ENCODE measurements at regions not wholly inside any gene's neighbourhood (a gene's known extent, or its start where the extent isn't known, plus 50 kb on each side); places are given as distances from the start of the nearest gene placed in this dataset.
"Not testable (repeated sequence)": the region's sequence is repeated elsewhere in the genome, so short reads cannot be mapped to it uniquely, and the experiment has no call there.

GRCh38 chr15:25243800-25244097 is 195.1 kb downstream of the UBE3A start:
- Mint-ChIP-seq H3K27ac (no peak overlapping the region), H3K4me3 (no peak overlapping the region), H3K4me1 (no peaks in the 10 kb centered on the region), H3K36me3 (no peaks in the 10 kb centered on the region), H3K27me3 (ENCODE audit: low read depth) (no peaks in the 10 kb centered on the region), H3K9me3 (peaks cover 15% of the 10 kb centered on the region)
- TF ChIP-seq CTCF (IDR thresholded peaks at IDR 0.05; ENCODE audit: unreplicated experiment): no peak
- peak in 1 of 2 experiments; percentile 33 for DNase-seq (ENCODE audit: low spot score in 2 of 2, unreplicated experiment in 2 of 2)

- Mint-ChIP-seq H3K4me1 (no peaks in the 10 kb centered on the region), H3K9me3 (peaks cover 15% of the 10 kb centered on the region), H3K27me3 (ENCODE audit: low read depth) (no peaks in the 10 kb centered on the region), H3K36me3 (no peaks in the 10 kb centered on the region), H3K4me3 (no peak overlapping the region), H3K27ac (no peak overlapping the region)
- no peak for TF ChIP-seq CTCF (IDR thresholded peaks at IDR 0.05; ENCODE audit: unreplicated experiment)
- DNase-seq (ENCODE audit: low spot score in 2 of 2, unreplicated experiment in 2 of 2): peak; percentile 9 to 27
Observed at GRCh38 chr15:25244731-25245585, 193.9 kb downstream of the UBE3A start.

GRCh38 chr15:25245801-25246622 is 192.8 kb downstream of the UBE3A start:
- Mint-ChIP-seq H3K27ac (no peak overlapping the region), H3K27me3 (ENCODE audit: low read depth) (no peaks in the 10 kb centered on the region), H3K4me1 (no peaks in the 10 kb centered on the region), H3K4me3 (no peak overlapping the region), H3K9me3 (peaks cover 15% of the 10 kb centered on the region), H3K36me3 (no peaks in the 10 kb centered on the region)
- TF ChIP-seq CTCF (IDR thresholded peaks at IDR 0.05; ENCODE audit: unreplicated experiment): no peak
- peak; percentile 6 to 35 for DNase-seq (ENCODE audit: low spot score in 2 of 2, unreplicated experiment in 2 of 2)

- DNase-seq (ENCODE audit: low spot score in 2 of 2, unreplicated experiment in 2 of 2): peak; percentile 5 to 27
- Mint-ChIP-seq H3K27ac (no peak overlapping the region), H3K4me1 (no peaks in the 10 kb centered on the region), H3K27me3 (ENCODE audit: low read depth) (no peaks in the 10 kb centered on the region), H3K9me3 (peaks cover 15% of the 10 kb centered on the region), H3K4me3 (no peak overlapping the region), H3K36me3 (no peaks in the 10 kb centered on the region)
- no peak for TF ChIP-seq CTCF (IDR thresholded peaks at IDR 0.05; ENCODE audit: unreplicated experiment)
Observed at GRCh38 chr15:25246641-25247406, 192.0 kb downstream of the UBE3A start.

GRCh38 chr15:25247407-25248038 is 191.3 kb downstream of the UBE3A start:
- H3K4me3 Mint-ChIP-seq: no peak overlapping the region
- H3K27ac Mint-ChIP-seq: no peak overlapping the region
- no peak for TF ChIP-seq CTCF (IDR thresholded peaks at IDR 0.05; ENCODE audit: unreplicated experiment)
- peak in 1 of 2 experiments; percentile 10 for DNase-seq (ENCODE audit: low spot score in 2 of 2, unreplicated experiment in 2 of 2)
- peaks cover 21% of the 10 kb centered on the region for H3K9me3 Mint-ChIP-seq
- no peaks in the 10 kb centered on the region for H3K4me1 Mint-ChIP-seq
- no peaks in the 10 kb centered on the region for H3K36me3 Mint-ChIP-seq
- no peaks in the 10 kb centered on the region for H3K27me3 Mint-ChIP-seq (ENCODE audit: low read depth)

GRCh38 chr15:25248087-25248486 is 190.7 kb downstream of the UBE3A start:
- not testable (repeated sequence) for H3K36me3 Mint-ChIP-seq; DNase-seq (ENCODE audit: low spot score in 2 of 2, unreplicated experiment in 2 of 2); H3K4me3 Mint-ChIP-seq; H3K27me3 Mint-ChIP-seq (ENCODE audit: low read depth); H3K4me1 Mint-ChIP-seq; H3K27ac Mint-ChIP-seq
- H3K9me3 Mint-ChIP-seq: peaks cover 23% of the 10 kb centered on the region

All from mesothelial cell of epicardium (in vitro differentiated cells).